Ascending aorta (tissue), 2 donors: ENCODE measurements at regions not wholly inside any gene's neighbourhood (a gene's known extent, or its start where the extent isn't known, plus 50 kb on each side); places are given as distances from the start of the nearest gene placed in this dataset.

Source experiments
- DNase-seq, 2 donors: peaks; one replicate each; pipeline ENCODE4 v3.0.0-alpha.2; 2019; ENCODE audit warnings: low spot score in 2 of 2
- H3K27ac ChIP-seq, 2 donors: fragments of 200-600 bp; sonication (generic); one replicate each; pipeline ENCODE4 v1.5.1; 2016 to 2017; ENCODE audit warnings: mild to moderate bottlenecking in 1 of 2
- H3K27me3 ChIP-seq: fragments of 200-600 bp; sonication (generic); one replicate; pipeline ENCODE4 v1.5.1; 2017
- H3K36me3 ChIP-seq, 2 donors: fragments of 200-600 bp; sonication (generic); one replicate each; pipeline ENCODE4 v1.5.1; 2016
- H3K4me1 ChIP-seq, 2 donors: fragments of 200-600 bp; sonication (generic); one replicate each; pipeline ENCODE4 v1.5.1; 2016 to 2017; ENCODE audit warnings: mild to moderate bottlenecking in 1 of 2
- H3K4me3 ChIP-seq, 2 donors: fragments of 200-600 bp; sonication (generic); one replicate each; pipeline ENCODE4 v1.5.1; 2016 to 2017; ENCODE audit warnings: mild to moderate bottlenecking in 1 of 2
- H3K9me3 ChIP-seq, 2 donors: fragments of 200-600 bp; sonication (generic); one replicate each; pipeline ENCODE4 v1.5.1; 2016
- CTCF ChIP-seq, 3 experiments: fragments of 200-600 bp in 2 of 3; fragments of 450-650 bp in 1 of 3; sonication (generic) in 2 of 3; IDR thresholded peaks; one replicate each; pipeline ENCODE4 v1.5.1; 2016 to 2019; ENCODE audit warnings: antibody characterized with exemption in 3 of 3, mild to moderate bottlenecking in 1 of 3, moderate library complexity in 1 of 3
- intact Hi-C: fragments of 100-400 bp; cut with DNase I; formaldehyde crosslinking; loops from one replicate; pipeline ENCODE4 v1.15.1; 2023

GRCh38 chr11:32318071-32319055, 117.0 kb downstream of the WT1 start:
- H3K27me3 ChIP-seq: no peaks in the 10 kb centered on the region
- H3K27ac ChIP-seq: no peak overlapping the region
- no peaks in the 10 kb centered on the region for H3K36me3 ChIP-seq
- intact Hi-C loops: no loop called here
- no peak for TF ChIP-seq CTCF (IDR thresholded peaks at IDR 0.05)
- H3K4me1 ChIP-seq: no peaks in the 10 kb centered on the region
- no peak for DNase-seq
- H3K9me3 ChIP-seq: no peaks in the 10 kb centered on the region
- no peak overlapping the region for H3K4me3 ChIP-seq

- Histone ChIP-seq H3K27ac (no peak overlapping the region), H3K36me3 (no peaks in the 10 kb centered on the region), H3K4me3 (no peak overlapping the region), H3K9me3 (no peaks in the 10 kb centered on the region), H3K4me1 (no peaks in the 10 kb centered on the region), H3K27me3 (no peaks in the 10 kb centered on the region)
- TF ChIP-seq CTCF (IDR thresholded peaks at IDR 0.05): no peak
- no peak for DNase-seq
- intact Hi-C loops: loop anchor here (10.0 kb wide), 1 partner anchor 471 kb away; the partner anchor contains the start of gene CCDC73
Observed at GRCh38 chr11:32323814-32324130, 111.6 kb downstream of the WT1 start.

GRCh38 chr11:32325187-32325586, 110.2 kb downstream of the WT1 start:
- H3K27me3 ChIP-seq: no peaks in the 10 kb centered on the region
- no peaks in the 10 kb centered on the region for H3K4me1 ChIP-seq
- no peaks in the 10 kb centered on the region for H3K36me3 ChIP-seq
- no peak for TF ChIP-seq CTCF (IDR thresholded peaks at IDR 0.05)
- H3K9me3 ChIP-seq: no peaks in the 10 kb centered on the region
- H3K4me3 ChIP-seq: no peak overlapping the region
- intact Hi-C loops: loop anchor here (10.0 kb wide), 1 partner anchor 470 kb away; the partner anchor contains the start of gene CCDC73
- H3K27ac ChIP-seq: no peak overlapping the region
- no peak for DNase-seq

- Histone ChIP-seq H3K27ac (no peak overlapping the region), H3K9me3 (no peaks in the 10 kb centered on the region), H3K4me1 (no peaks in the 10 kb centered on the region), H3K4me3 (no peak overlapping the region), H3K36me3 (no peaks in the 10 kb centered on the region), H3K27me3 (no peaks in the 10 kb centered on the region)
- TF ChIP-seq CTCF (IDR thresholded peaks at IDR 0.05): no peak
- DNase-seq: no peak
- intact Hi-C loops: loop anchor here (10.0 kb wide), 1 partner anchor 469 kb away; the partner anchor contains the start of gene CCDC73
Observed at GRCh38 chr11:32325725-32326124, 109.6 kb downstream of the WT1 start.

GRCh38 chr11:32326522-32326921, 108.8 kb downstream of the WT1 start:
- Histone ChIP-seq H3K27me3 (no peaks in the 10 kb centered on the region), H3K9me3 (no peaks in the 10 kb centered on the region), H3K36me3 (no peaks in the 10 kb centered on the region), H3K4me3 (no peak overlapping the region), H3K27ac (no peak overlapping the region), H3K4me1 (no peaks in the 10 kb centered on the region)
- no peak for TF ChIP-seq CTCF (IDR thresholded peaks at IDR 0.05)
- DNase-seq: no peak
- intact Hi-C loops: loop anchor here (10.0 kb wide), 1 partner anchor 468 kb away; the partner anchor contains the start of gene CCDC73
